Inflammatory macrophage (primary cell): ENCODE measurements at regions not wholly inside any gene's neighbourhood (a gene's known extent, or its start where the extent isn't known, plus 50 kb on each side); places are given as distances from the start of the nearest gene placed in this dataset.

Experiments used
- DNase-seq, 2 donors: peaks; one replicate each; pipeline ENCODE4 v3.0.0-alpha.2; 2020 to 2022

DNA sequence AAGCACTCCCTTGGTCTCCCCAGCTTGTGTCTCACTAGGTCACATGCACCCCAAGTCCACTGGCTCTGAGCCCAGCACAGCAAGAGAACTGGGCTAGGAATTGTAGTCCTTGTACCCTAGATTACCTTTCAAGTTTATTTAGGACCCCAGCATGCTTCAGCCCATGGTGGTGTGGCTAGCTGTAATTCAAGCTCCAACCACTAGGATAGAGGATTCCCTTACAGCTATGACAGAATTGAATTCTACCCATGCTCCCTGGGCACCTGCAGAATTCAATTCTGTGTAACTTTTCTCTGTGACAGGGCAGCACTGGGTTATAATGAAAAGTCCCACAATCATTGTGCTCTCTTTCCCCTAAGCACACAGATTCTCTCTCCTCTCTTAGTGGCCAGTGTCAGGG is 253.8 kb upstream of the DMD start:
- DNase-seq: no peak

DNA sequence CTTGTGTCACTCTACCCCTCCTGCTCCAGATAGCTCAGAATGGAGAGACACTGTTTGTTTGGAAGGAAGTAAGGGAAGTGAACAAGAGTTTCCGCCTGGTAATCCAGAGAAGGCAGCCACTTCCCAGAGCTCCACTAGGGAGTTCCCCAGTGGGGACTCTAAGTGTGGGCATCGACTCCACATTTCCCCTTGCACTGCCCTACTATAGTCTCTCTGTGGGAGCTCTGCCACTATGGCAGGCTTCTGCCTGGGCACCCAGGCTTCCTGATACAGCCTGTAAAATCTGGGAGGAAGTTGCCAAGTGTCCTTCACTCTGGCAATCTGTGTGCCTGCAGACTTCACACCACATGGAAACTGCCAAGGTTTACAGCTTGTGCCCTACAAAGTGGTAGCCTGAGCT is 245.8 kb upstream of the DMD start:
- no peak for DNase-seq

DNA sequence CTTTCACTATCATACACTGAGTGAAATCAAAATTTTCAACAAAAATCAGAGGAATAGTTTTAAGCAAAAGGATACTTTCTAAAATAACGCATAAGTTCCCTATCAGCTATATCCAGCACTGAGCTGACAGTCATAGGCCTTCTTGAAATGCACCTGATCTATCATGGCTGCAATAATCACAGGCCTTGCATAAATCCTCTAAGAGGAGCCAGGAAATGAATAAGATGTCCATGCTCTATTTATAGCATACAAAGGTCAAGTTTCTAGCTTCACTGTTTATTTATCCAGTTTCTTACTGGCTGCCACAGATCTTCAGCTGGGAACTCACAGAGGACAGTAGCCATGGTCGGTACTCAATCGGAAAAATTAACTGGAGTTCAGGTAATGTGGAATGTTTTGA is 235.9 kb upstream of the DMD start:
- no peak for DNase-seq

- peak; percentile 18 to 28 for DNase-seq
Observed at GRCh38 chrX:33434256-33435092, 223.1 kb upstream of the DMD start.

DNA sequence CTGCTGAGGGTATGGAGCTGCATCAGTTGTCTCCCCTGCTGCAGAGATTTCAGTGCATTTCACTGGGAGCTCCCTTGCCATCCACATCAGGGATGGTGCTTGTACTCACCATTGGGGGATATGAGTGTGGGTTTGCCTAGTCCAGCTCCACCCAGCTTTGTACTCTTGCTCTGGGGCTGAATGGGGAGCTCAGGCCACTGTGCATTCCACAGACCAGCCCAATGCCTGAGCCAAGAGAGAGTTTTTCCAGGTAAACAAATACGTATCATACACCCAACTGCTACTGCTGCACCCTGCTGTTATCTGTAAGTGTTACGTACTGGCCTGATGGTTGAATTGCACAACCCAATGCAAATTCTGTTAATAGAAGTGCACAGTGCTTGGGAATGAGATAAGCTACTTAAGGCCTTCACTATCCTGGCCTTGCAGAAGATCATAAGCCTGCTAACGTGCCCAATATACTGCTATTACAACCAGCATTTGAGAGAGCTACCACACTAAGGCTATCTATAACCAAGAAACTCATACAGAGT is 205.0 kb upstream of the DMD start:
- DNase-seq: no peak

DNA sequence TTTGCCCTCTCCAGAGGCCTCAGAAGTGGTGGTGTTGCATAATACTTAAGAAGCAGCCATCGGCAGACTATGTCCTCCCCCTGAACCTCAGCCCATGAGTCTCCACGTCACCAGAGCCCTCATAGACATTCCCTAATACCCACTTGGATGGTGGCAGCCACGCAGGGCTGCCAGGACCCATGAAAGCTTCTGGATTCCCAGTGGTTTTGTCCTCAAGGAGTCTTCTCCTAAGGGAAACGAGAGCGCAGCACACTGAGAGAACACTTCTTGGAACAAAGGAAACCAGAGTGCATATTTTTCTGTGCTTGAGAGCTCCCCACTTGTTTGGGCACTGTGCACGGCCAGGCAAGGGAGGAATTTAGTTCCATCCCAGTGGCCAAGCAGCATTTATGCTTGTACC is 204.1 kb upstream of the DMD start:
- no peak for DNase-seq

- no peak for DNase-seq
Observed at GRCh38 chrX:33385546-33385945, 174.2 kb upstream of the DMD start.

DNA sequence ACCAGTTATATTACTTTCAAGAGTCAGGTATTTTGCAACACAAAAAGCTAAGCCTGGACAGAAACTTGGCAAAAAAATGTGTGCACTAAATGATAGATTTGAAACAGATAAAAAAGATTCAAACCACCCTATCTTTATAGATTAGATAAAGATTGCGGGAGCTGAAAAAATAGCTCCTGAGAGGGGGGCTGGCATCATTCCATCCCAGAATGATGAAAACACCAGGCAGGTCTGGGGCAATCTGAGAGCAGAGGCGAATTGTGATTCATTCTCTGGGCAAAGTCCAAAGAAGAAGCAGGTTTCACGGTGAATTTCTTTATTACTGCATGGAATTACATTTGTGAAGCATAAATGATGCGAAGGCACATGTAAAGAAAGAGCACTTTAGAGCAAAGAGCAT is 168.5 kb upstream of the DMD start:
- DNase-seq: no peak

GRCh38 chrX:33357606-33358005 is 146.3 kb upstream of the DMD start:
- no peak for DNase-seq

GRCh38 chrX:33339219-33339618 is 127.9 kb upstream of the DMD start:
- DNase-seq: no peak

GRCh38 chrX:33336783-33337182 is 125.4 kb upstream of the DMD start:
- DNase-seq: no peak

- no peak for DNase-seq
Observed at GRCh38 chrX:33333271-33333670, 121.9 kb upstream of the DMD start.

- no peak for DNase-seq
Observed at GRCh38 chrX:33330798-33331197, 119.4 kb upstream of the DMD start.

DNA sequence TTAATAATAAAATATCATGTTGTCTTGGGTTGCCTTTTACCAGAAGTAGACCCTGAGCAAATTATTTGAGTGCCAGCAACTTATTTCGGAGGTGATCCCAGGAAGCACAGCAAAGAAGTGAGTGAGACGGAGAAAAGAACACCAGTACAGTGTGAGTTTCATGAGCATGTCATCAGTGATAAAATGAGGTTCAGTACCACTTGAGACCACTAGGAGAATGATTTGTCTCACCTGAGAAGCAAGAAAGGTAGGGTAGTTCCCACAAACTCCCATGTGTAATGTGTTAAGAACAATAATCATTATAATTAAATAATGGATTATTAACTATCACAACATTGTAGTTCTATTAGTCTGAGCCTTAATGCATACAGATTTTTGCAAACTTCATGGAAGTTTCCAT is 112.8 kb upstream of the DMD start:
- no peak for DNase-seq

GRCh38 chrX:33307911-33308354 is 96.6 kb upstream of the DMD start:
- no peak for DNase-seq

DNA sequence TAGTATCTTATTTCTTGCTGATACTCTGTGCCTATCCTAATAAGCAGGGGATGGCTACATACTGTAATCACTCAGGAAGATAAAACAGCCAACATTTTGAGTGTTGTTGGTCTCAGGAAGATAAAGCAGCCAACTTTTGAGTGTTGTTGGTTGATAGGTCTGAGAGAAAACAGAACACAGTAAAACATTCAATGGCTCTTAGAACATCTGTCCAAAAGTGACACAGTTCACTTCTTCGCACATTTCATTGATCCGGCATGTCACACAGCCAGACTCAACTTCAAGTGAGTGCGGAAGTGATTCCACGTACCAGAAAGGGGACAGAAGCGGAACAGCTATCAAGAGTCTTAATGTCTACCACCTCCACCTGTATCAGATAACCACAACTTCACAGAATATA is 87.3 kb upstream of the DMD start:
- DNase-seq: no peak

GRCh38 chrX:33285550-33285949 is 74.2 kb upstream of the DMD start:
- DNase-seq: no peak

GRCh38 chrX:33277046-33277445 is 65.7 kb upstream of the DMD start:
- no peak for DNase-seq

DNA sequence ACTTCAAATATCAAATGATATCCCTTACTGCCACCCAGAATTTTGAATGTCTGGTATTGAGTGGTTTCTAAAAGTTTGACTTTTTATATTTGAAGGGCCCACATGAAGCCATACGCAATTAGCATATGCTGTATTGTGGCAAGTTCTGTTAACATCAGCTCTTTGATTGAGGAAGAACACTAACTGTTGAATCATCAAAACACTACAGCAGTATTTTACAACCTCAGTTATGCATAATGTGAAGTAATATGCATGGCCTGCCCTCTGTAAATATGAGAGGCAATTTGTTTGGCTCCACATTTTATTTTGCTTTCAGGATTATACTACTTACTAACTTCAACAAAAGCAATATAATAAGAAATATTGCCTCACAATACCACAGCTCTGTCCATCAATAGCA is 62.2 kb upstream of the DMD start:
- no peak for DNase-seq

GRCh38 chrX:33272986-33273385 is 61.6 kb upstream of the DMD start:
- no peak for DNase-seq
